ENCODE measurements at regions not wholly inside any gene's neighbourhood (a gene's known extent, or its start where the extent isn't known, plus 50 kb on each side); places are given as distances from the start of the nearest gene placed in this dataset.
A peak's percentile ranks its signal among the peaks of the same experiment; 100 is the strongest.

GRCh38 chr6:144647406-144647964 is 362.4 kb downstream of the UTRN start (continued):
- no peak for TF ChIP-seq ZNF367 (CRISPR knock-in tag; IDR thresholded peaks at IDR 0.05; ENCODE audit: borderline replicate concordance)
- no peak for TF ChIP-seq ZZZ3 (CRISPR knock-in tag; IDR thresholded peaks at IDR 0.05; ENCODE audit: borderline replicate concordance)
- TF ChIP-seq ZNF792 (CRISPR knock-in tag; IDR thresholded peaks at IDR 0.05): no peak
- TF ChIP-seq SP5 (CRISPR knock-in tag; IDR thresholded peaks at IDR 0.05; ENCODE audit: borderline replicate concordance, low read depth): no peak
- TF ChIP-seq ZNF766 (CRISPR knock-in tag; IDR thresholded peaks at IDR 0.05; ENCODE audit: borderline replicate concordance): no peak
- TF ChIP-seq, protein P1, sequence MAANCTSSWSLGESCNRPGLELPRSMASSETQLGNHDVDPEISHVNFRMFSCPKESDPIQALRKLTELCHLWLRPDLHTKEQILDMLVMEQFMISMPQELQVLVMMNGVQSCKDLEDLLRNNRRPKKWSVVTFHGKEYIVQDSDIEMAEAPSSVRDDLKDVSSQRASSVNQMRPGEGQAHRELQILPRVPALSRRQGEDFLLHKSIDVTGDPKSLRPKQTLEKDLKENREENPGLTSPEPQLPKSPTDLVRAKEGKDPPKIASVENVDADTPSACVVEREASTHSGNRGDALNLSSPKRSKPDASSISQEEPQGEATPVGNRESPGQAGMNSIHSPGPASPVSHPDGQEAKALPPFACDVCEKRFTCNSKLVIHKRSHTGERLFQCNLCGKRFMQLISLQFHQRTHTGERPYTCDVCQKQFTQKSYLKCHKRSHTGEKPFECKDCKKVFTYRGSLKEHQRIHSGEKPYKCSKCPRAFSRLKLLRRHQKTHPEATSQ (CRISPR knock-in tag; IDR thresholded peaks at IDR 0.05; ENCODE audit: borderline replicate concordance): no peak
- TF ChIP-seq, protein P2, sequence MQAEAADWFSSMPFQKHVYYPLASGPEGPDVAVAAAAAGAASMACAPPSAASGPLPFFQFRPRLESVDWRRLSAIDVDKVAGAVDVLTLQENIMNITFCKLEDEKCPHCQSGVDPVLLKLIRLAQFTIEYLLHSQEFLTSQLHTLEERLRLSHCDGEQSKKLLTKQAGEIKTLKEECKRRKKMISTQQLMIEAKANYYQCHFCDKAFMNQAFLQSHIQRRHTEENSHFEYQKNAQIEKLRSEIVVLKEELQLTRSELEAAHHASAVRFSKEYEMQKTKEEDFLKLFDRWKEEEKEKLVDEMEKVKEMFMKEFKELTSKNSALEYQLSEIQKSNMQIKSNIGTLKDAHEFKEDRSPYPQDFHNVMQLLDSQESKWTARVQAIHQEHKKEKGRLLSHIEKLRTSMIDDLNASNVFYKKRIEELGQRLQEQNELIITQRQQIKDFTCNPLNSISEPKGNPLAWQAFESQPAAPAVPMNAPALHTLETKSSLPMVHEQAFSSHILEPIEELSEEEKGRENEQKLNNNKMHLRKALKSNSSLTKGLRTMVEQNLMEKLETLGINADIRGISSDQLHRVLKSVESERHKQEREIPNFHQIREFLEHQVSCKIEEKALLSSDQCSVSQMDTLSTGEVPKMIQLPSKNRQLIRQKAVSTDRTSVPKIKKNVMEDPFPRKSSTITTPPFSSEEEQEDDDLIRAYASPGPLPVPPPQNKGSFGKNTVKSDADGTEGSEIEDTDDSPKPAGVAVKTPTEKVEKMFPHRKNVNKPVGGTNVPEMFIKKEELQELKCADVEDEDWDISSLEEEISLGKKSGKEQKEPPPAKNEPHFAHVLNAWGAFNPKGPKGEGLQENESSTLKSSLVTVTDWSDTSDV (CRISPR knock-in tag; IDR thresholded peaks at IDR 0.05): no peak
- TF ChIP-seq SOX13 (IDR thresholded peaks at IDR 0.05): no peak
- TF ChIP-seq SOX13 (CRISPR knock-in tag; conservative IDR thresholded peaks at IDR 0.05 in 1 of 2, IDR thresholded peaks at IDR 0.05 in 1 of 2): peak in 1 of 2 experiments; percentile 54; a peak in 2 of 4 replicates
- no peak for TF ChIP-seq SIX4 (CRISPR knock-in tag; IDR thresholded peaks at IDR 0.05)
- TF ChIP-seq TBX2 (CRISPR knock-in tag; IDR thresholded peaks at IDR 0.05; ENCODE audit: borderline replicate concordance): peak; percentile 48; the same call in 1 of the 2 replicates
- no peak for TF ChIP-seq ZFP37 (CRISPR knock-in tag; IDR thresholded peaks at IDR 0.05; ENCODE audit: borderline replicate concordance)
- no peak for TF ChIP-seq KDM2A (CRISPR knock-in tag; IDR thresholded peaks at IDR 0.05; ENCODE audit: borderline replicate concordance, low read depth)
- TF ChIP-seq HDAC6 (IDR thresholded peaks at IDR 0.05; ENCODE audit: low read depth, low read length): no peak
- 0 out of 2 replicates have a peak, but pooled peaks have one; percentile 42 for TF ChIP-seq ZSCAN31 (CRISPR knock-in tag; IDR thresholded peaks at IDR 0.05; ENCODE audit: low read depth)
- TF ChIP-seq CHD4 (IDR thresholded peaks at IDR 0.05; ENCODE audit: borderline replicate concordance, low read length): no peak
- no peak for TF ChIP-seq ZNF816 (CRISPR knock-in tag; IDR thresholded peaks at IDR 0.05; ENCODE audit: borderline replicate concordance)
- TF ChIP-seq MAZ (IDR thresholded peaks at IDR 0.05; ENCODE audit: borderline replicate concordance, low read depth, low read length): no peak
- TF ChIP-seq MAZ (CRISPR knock-in tag; IDR thresholded peaks at IDR 0.05; ENCODE audit: low read depth): 0 out of 2 replicates have a peak, but pooled peaks have one; percentile 52
- TF ChIP-seq CREB1 (IDR thresholded peaks at IDR 0.05): no peak
- TF ChIP-seq CREB1 (CRISPR knock-in tag; IDR thresholded peaks at IDR 0.05): peak; percentile 51; the same call in 1 of the 2 replicates
- 0 out of 2 replicates have a peak, but pooled peaks have one; percentile 6 for TF ChIP-seq RXRB (CRISPR knock-in tag; IDR thresholded peaks at IDR 0.05; ENCODE audit: borderline replicate concordance)
- TF ChIP-seq ZC3H4 (CRISPR knock-in tag; IDR thresholded peaks at IDR 0.05; ENCODE audit: borderline replicate concordance): no peak
- peak; percentile 39; the same call in 1 of the 2 replicates for TF ChIP-seq RBFOX2 (IDR thresholded peaks at IDR 0.05; ENCODE audit: low read depth, low read length)
- no peak for TF ChIP-seq ZNF770 (CRISPR knock-in tag; IDR thresholded peaks at IDR 0.05)
- no peak for TF ChIP-seq ZBTB38 (CRISPR knock-in tag; IDR thresholded peaks at IDR 0.05)

Measured in HepG2 (cell line).